Kidney (tissue), 13 donors: ENCODE measurements at regions not wholly inside any gene's neighbourhood (a gene's known extent, or its start where the extent isn't known, plus 50 kb on each side); places are given as distances from the start of the nearest gene placed in this dataset.

ENCODE experiments used
- DNase-seq, 5 donors: peaks; one replicate each; pipeline ENCODE4 v3.0.0-alpha.2; 2013 to 2020
- FAIRE-seq: peaks from 2 replicates; lab custom pipeline; 2012; peaks lifted over from hg19 to GRCh38; lab: Jason Lieb, UNC
- H3K27ac ChIP-seq, 2 donors: one replicate each; pipeline ENCODE4 v1.7.0; 2013; ENCODE audit warnings: low read depth in 2 of 2, low read length in 2 of 2, inconsistent platforms in 1 of 2
- H3K27me3 ChIP-seq: one replicate; pipeline ENCODE4 v1.7.1; 2013; ENCODE audit warnings: low read length, inconsistent platforms; ENCODE audit not compliant: control insufficient read depth, insufficient read depth
- H3K36me3 ChIP-seq, 3 donors: one replicate each; pipeline versions ENCODE4 v1.7.0 to v1.7.1; 2013; ENCODE audit warnings: low read length in 3 of 3, control low read depth in 1 of 3, inconsistent platforms in 1 of 3; ENCODE audit not compliant: insufficient read depth in 3 of 3, control insufficient read depth in 2 of 3
- H3K4me1 ChIP-seq, 3 donors: one replicate each; pipeline versions ENCODE4 v1.7.0 to v1.7.1; 2013; ENCODE audit warnings: low read length in 3 of 3, inconsistent platforms in 1 of 3, low read depth in 1 of 3; ENCODE audit not compliant: control insufficient read depth in 2 of 3, insufficient read depth in 2 of 3
- H3K4me3 ChIP-seq, 3 donors: one replicate each; pipeline versions ENCODE4 v1.7.0 to v1.8.1; 2013; ENCODE audit warnings: low read length in 3 of 3, control low read depth in 1 of 3, inconsistent platforms in 1 of 3
- H3K9ac ChIP-seq, 3 donors: one replicate each; pipeline versions ENCODE4 v1.7.0 to v1.7.1; 2013; ENCODE audit warnings: low read length in 3 of 3, control low read depth in 1 of 3, inconsistent platforms in 1 of 3
- H3K9me3 ChIP-seq, 3 donors: one replicate each; pipeline versions ENCODE4 v1.7.0 to v1.7.1; 2013; ENCODE audit warnings: low read length in 3 of 3, control low read depth in 1 of 3, inconsistent platforms in 1 of 3; ENCODE audit not compliant: control insufficient read depth in 2 of 3, insufficient read depth in 1 of 3
- CTCF ChIP-seq: IDR thresholded peaks from 3 replicates; pipeline ENCODE4 v1.5.1; 2012; ENCODE audit warnings: mild to moderate bottlenecking, moderate library complexity, borderline replicate concordance; ENCODE audit not compliant: insufficient read depth; ENCODE audit errors: extremely low read depth
- intact Hi-C: fragments of 100-400 bp; cut with DNase I; formaldehyde crosslinking; loops from one replicate; pipeline ENCODE4 v1.11.1; 2022
- donor health status: control.
- donor health status: control.
- donor health status: control.
- donor health status: control.
- donor health status: control.
- donor health status: DM: yes; HTN: yes; CAD: no.
- donor health status: Normal renal cell carcinoma (clear cell type).

- H3K27ac ChIP-seq = no peak overlapping the region
- H3K9me3 ChIP-seq = no peaks in the 10 kb centered on the region
- FAIRE-seq = no peak
- H3K9ac ChIP-seq = no peak overlapping the region
- no peak for TF ChIP-seq CTCF
- no peaks in the 10 kb centered on the region for H3K36me3 ChIP-seq
- H3K27me3 ChIP-seq = no peaks in the 10 kb centered on the region
- DNase-seq = peak in 2 of 5 donors; percentile 10 to 32
- intact Hi-C loops = no loop called here
- no peak overlapping the region for H3K4me3 ChIP-seq
- H3K4me1 ChIP-seq = no peaks in the 10 kb centered on the region
Measured at GRCh38 chr3:24714436-24714835, 219.8 kb upstream of the THRB start.

GRCh38 chr3:24715171-24715792 is 220.6 kb upstream of the THRB start:
- H3K4me1 ChIP-seq = no peaks in the 10 kb centered on the region
- no peaks in the 10 kb centered on the region for H3K36me3 ChIP-seq
- intact Hi-C loops = no loop called here
- H3K9me3 ChIP-seq = no peaks in the 10 kb centered on the region
- TF ChIP-seq CTCF = no peak
- H3K27me3 ChIP-seq = no peaks in the 10 kb centered on the region
- FAIRE-seq = no peak
- no peak overlapping the region for H3K27ac ChIP-seq
- no peak for DNase-seq
- no peak overlapping the region for H3K9ac ChIP-seq
- H3K4me3 ChIP-seq = no peak overlapping the region

GRCh38 chr3:24722087-24722486 is 227.4 kb upstream of the THRB start:
- intact Hi-C loops = no loop called here
- H3K4me3 ChIP-seq = no peak overlapping the region
- no peak for DNase-seq
- no peak for TF ChIP-seq CTCF
- no peak overlapping the region for H3K27ac ChIP-seq
- H3K36me3 ChIP-seq = no peaks in the 10 kb centered on the region
- no peaks in the 10 kb centered on the region for H3K27me3 ChIP-seq
- H3K4me1 ChIP-seq = no peaks in the 10 kb centered on the region
- H3K9me3 ChIP-seq = no peaks in the 10 kb centered on the region
- no peak for FAIRE-seq
- H3K9ac ChIP-seq = no peak overlapping the region
